Kidney (tissue), 13 donors: ENCODE measurements at regions not wholly inside any gene's neighbourhood (a gene's known extent, or its start where the extent isn't known, plus 50 kb on each side); places are given as distances from the start of the nearest gene placed in this dataset.
A peak's percentile ranks its signal among the peaks of the same experiment; 100 is the strongest.

Experiments used
- DNase-seq, 5 donors: peaks; one replicate each; pipeline ENCODE4 v3.0.0-alpha.2; 2013 to 2020
- FAIRE-seq: peaks from 2 replicates; lab custom pipeline; 2012; peaks lifted over from hg19 to GRCh38; lab: Jason Lieb, UNC
- H3K27ac ChIP-seq, 2 donors: one replicate each; pipeline ENCODE4 v1.7.0; 2013; ENCODE audit warnings: low read depth in 2 of 2, low read length in 2 of 2, inconsistent platforms in 1 of 2
- H3K27me3 ChIP-seq: one replicate; pipeline ENCODE4 v1.7.1; 2013; ENCODE audit warnings: low read length, inconsistent platforms; ENCODE audit not compliant: control insufficient read depth, insufficient read depth
- H3K36me3 ChIP-seq, 3 donors: one replicate each; pipeline versions ENCODE4 v1.7.0 to v1.7.1; 2013; ENCODE audit warnings: low read length in 3 of 3, control low read depth in 1 of 3, inconsistent platforms in 1 of 3; ENCODE audit not compliant: insufficient read depth in 3 of 3, control insufficient read depth in 2 of 3
- H3K4me1 ChIP-seq, 3 donors: one replicate each; pipeline versions ENCODE4 v1.7.0 to v1.7.1; 2013; ENCODE audit warnings: low read length in 3 of 3, inconsistent platforms in 1 of 3, low read depth in 1 of 3; ENCODE audit not compliant: control insufficient read depth in 2 of 3, insufficient read depth in 2 of 3
- H3K4me3 ChIP-seq, 3 donors: one replicate each; pipeline versions ENCODE4 v1.7.0 to v1.8.1; 2013; ENCODE audit warnings: low read length in 3 of 3, control low read depth in 1 of 3, inconsistent platforms in 1 of 3
- H3K9ac ChIP-seq, 3 donors: one replicate each; pipeline versions ENCODE4 v1.7.0 to v1.7.1; 2013; ENCODE audit warnings: low read length in 3 of 3, control low read depth in 1 of 3, inconsistent platforms in 1 of 3
- H3K9me3 ChIP-seq, 3 donors: one replicate each; pipeline versions ENCODE4 v1.7.0 to v1.7.1; 2013; ENCODE audit warnings: low read length in 3 of 3, control low read depth in 1 of 3, inconsistent platforms in 1 of 3; ENCODE audit not compliant: control insufficient read depth in 2 of 3, insufficient read depth in 1 of 3
- CTCF ChIP-seq: IDR thresholded peaks from 3 replicates; pipeline ENCODE4 v1.5.1; 2012; ENCODE audit warnings: mild to moderate bottlenecking, moderate library complexity, borderline replicate concordance; ENCODE audit not compliant: insufficient read depth; ENCODE audit errors: extremely low read depth
- intact Hi-C: fragments of 100-400 bp; cut with DNase I; formaldehyde crosslinking; loops from one replicate; pipeline ENCODE4 v1.11.1; 2022
- donor health status: control.
- donor health status: control.
- donor health status: control.
- donor health status: control.
- donor health status: control.
- donor health status: DM: yes; HTN: yes; CAD: no.
- donor health status: Normal renal cell carcinoma (clear cell type).

- Histone ChIP-seq H3K27ac (no peak overlapping the region), H3K36me3 (no peaks in the 10 kb centered on the region), H3K4me3 (no peak overlapping the region), H3K9ac (no peak overlapping the region), H3K4me1 (no peaks in the 10 kb centered on the region), H3K9me3 (no peaks in the 10 kb centered on the region), H3K27me3 (no peaks in the 10 kb centered on the region)
- peak; percentile 30 for TF ChIP-seq CTCF
- FAIRE-seq (peak; percentile 95), DNase-seq (peak in 2 of 5 donors; percentile 27 to 30)
- intact Hi-C loops: no loop called here
These were observed 921.0 kb upstream of the ROBO1 start for GRCh38 chr3:80688814-80689213.

GRCh38 chr3:80682951-80683350, 915.2 kb upstream of the ROBO1 start:
- H3K4me1 ChIP-seq: no peaks in the 10 kb centered on the region
- no peak for TF ChIP-seq CTCF
- H3K9me3 ChIP-seq: no peaks in the 10 kb centered on the region
- intact Hi-C loops: no loop called here
- DNase-seq (no peak), FAIRE-seq (no peak)
- H3K9ac ChIP-seq: no peak overlapping the region
- no peaks in the 10 kb centered on the region for H3K36me3 ChIP-seq
- H3K4me3 ChIP-seq: no peak overlapping the region
- no peaks in the 10 kb centered on the region for H3K27me3 ChIP-seq
- H3K27ac ChIP-seq: no peak overlapping the region

GRCh38 chr3:80682235-80682634, 914.4 kb upstream of the ROBO1 start:
- DNase-seq (no peak), FAIRE-seq (no peak)
- intact Hi-C loops: no loop called here
- no peak overlapping the region for H3K4me3 ChIP-seq
- no peaks in the 10 kb centered on the region for H3K36me3 ChIP-seq
- no peak for TF ChIP-seq CTCF
- H3K27ac ChIP-seq: no peak overlapping the region
- no peaks in the 10 kb centered on the region for H3K4me1 ChIP-seq
- H3K9me3 ChIP-seq: no peaks in the 10 kb centered on the region
- no peak overlapping the region for H3K9ac ChIP-seq
- H3K27me3 ChIP-seq: no peaks in the 10 kb centered on the region

GRCh38 chr3:80677796-80678195, 910.0 kb upstream of the ROBO1 start:
- Histone ChIP-seq H3K36me3 (no peaks in the 10 kb centered on the region), H3K9me3 (peaks cover 0 to 2% (median 0%) of the 10 kb centered on the region in 3 donors), H3K9ac (no peak overlapping the region), H3K27ac (no peak overlapping the region), H3K4me1 (no peaks in the 10 kb centered on the region), H3K4me3 (no peak overlapping the region), H3K27me3 (no peaks in the 10 kb centered on the region)
- no peak for DNase-seq
- intact Hi-C loops: no loop called here
- TF ChIP-seq CTCF: no peak
- no peak for FAIRE-seq
